ENCODE measurements at regions not wholly inside any gene's neighbourhood (a gene's known extent, or its start where the extent isn't known, plus 50 kb on each side); places are given as distances from the start of the nearest gene placed in this dataset.

- no peak for TF ChIP-seq CTCF (IDR thresholded peaks at IDR 0.05)
- no peak for TF ChIP-seq POLR2A (IDR thresholded peaks at IDR 0.05)
Observed at GRCh38 chr20:4606051-4606450, 80.2 kb upstream of the PRNP start.
